ENCODE measurements at regions not wholly inside any gene's neighbourhood (a gene's known extent, or its start where the extent isn't known, plus 50 kb on each side); places are given as distances from the start of the nearest gene placed in this dataset.

DNA sequence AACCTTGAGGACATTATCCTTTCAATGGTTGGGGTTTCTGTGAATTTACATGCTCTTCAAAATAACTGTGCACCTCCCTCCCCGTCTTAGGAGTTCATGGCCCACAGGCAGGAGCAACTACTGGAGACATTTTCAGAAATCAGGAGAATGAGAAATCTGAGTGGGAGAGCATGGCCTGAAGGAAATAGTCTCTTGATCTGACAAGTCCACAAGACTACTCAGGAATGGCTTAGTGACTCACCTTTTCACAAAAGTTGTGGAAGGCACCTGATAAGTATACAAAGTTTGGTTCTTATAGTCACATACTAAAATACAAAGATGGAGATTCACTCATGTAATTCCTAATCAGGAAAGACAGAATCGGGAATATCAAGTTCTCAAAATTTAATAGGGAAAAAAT, 83.6 kb upstream of the NCKAP5 start:
- H4K5ac ChIP-seq (ENCODE audit: low read depth, low read length) = no peak overlapping the region
- H2BK120ac ChIP-seq (ENCODE audit: low read depth, low read length) = no peak overlapping the region
- intact Hi-C loops (cut with micrococcal nuclease) (no loop called here), in situ Hi-C loops (cut with MboI; ENCODE audit: low sequenced_read_pairs) (no loop called here), dilution Hi-C loops (cut with HindIII; ENCODE audit: low sequenced_read_pairs, unreplicated experiment) (no loop called here)
- H4K8ac ChIP-seq (ENCODE audit: low read depth in 2 of 2, low read length in 2 of 2) = no peak overlapping the region
- H2AK9ac ChIP-seq (replicated peaks; ENCODE audit: low read depth, low read length, poor library complexity) = no peak overlapping the region
- no peak for ATAC-seq (ENCODE audit: low read depth)
- no peak overlapping the region for H3K23ac ChIP-seq (ENCODE audit: low read depth, low read length)
- no peak for DNase-seq
- H3K4ac ChIP-seq (ENCODE audit: low read depth, low read length) = no peak overlapping the region
- WGBS, 2 experiments (ENCODE audit: extremely low coverage in 2 of 2, insufficient read length in 1 of 2) = no CpG with 5 or more reads among the region's 2 CpGs
- H3K9me1 ChIP-seq (ENCODE audit: insufficient read depth, low read length) = no peaks in the 10 kb centered on the region
- H3K56ac ChIP-seq (ENCODE audit: extremely low read depth, insufficient read depth, low read length) = no peak overlapping the region
- no peak overlapping the region for H3K18ac ChIP-seq (ENCODE audit: low read depth, low read length)
- H3K36me3 ChIP-seq (ENCODE audit: control insufficient read depth, insufficient read depth, low read length) = no peaks in the 10 kb centered on the region
- H3K27me3 ChIP-seq (ENCODE audit: control insufficient read depth, insufficient read depth, low read length) = no peaks in the 10 kb centered on the region
- no peaks in the 10 kb centered on the region for H4K20me1 ChIP-seq (ENCODE audit: insufficient read depth, low read length)
- no peak overlapping the region for H3K9ac ChIP-seq (ENCODE audit: low read depth, low read length)
- H3K14ac ChIP-seq (replicated peaks; ENCODE audit: low read depth, low read length) = no peak overlapping the region
- no peak overlapping the region for H2BK15ac ChIP-seq (ENCODE audit: low read depth, low read length)
- no peak overlapping the region for H2BK20ac ChIP-seq (ENCODE audit: low read depth, low read length)
- TF ChIP-seq, protein P1, sequence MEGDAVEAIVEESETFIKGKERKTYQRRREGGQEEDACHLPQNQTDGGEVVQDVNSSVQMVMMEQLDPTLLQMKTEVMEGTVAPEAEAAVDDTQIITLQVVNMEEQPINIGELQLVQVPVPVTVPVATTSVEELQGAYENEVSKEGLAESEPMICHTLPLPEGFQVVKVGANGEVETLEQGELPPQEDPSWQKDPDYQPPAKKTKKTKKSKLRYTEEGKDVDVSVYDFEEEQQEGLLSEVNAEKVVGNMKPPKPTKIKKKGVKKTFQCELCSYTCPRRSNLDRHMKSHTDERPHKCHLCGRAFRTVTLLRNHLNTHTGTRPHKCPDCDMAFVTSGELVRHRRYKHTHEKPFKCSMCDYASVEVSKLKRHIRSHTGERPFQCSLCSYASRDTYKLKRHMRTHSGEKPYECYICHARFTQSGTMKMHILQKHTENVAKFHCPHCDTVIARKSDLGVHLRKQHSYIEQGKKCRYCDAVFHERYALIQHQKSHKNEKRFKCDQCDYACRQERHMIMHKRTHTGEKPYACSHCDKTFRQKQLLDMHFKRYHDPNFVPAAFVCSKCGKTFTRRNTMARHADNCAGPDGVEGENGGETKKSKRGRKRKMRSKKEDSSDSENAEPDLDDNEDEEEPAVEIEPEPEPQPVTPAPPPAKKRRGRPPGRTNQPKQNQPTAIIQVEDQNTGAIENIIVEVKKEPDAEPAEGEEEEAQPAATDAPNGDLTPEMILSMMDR (conservative IDR thresholded peaks at IDR 0.05; ENCODE audit: low read depth, low read length) = no peak
- no peak for TF ChIP-seq MAZ (IDR thresholded peaks at IDR 0.05; ENCODE audit: borderline replicate concordance, low read depth, low read length)
- no peak for TF ChIP-seq BHLHE40 (IDR thresholded peaks at IDR 0.05; ENCODE audit: low read depth, low read length)
- TF ChIP-seq POLR2A (IDR thresholded peaks at IDR 0.05; ENCODE audit: low read depth, low read length) = no peak
- no peak for TF ChIP-seq CEBPB (IDR thresholded peaks at IDR 0.05; ENCODE audit: low read depth, low read length)
- TF ChIP-seq RAD21 (IDR thresholded peaks at IDR 0.05; ENCODE audit: low read length) = no peak
- TF ChIP-seq, protein P2, sequence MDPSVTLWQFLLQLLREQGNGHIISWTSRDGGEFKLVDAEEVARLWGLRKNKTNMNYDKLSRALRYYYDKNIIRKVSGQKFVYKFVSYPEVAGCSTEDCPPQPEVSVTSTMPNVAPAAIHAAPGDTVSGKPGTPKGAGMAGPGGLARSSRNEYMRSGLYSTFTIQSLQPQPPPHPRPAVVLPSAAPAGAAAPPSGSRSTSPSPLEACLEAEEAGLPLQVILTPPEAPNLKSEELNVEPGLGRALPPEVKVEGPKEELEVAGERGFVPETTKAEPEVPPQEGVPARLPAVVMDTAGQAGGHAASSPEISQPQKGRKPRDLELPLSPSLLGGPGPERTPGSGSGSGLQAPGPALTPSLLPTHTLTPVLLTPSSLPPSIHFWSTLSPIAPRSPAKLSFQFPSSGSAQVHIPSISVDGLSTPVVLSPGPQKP (IDR thresholded peaks at IDR 0.05; ENCODE audit: borderline replicate concordance, low read depth, low read length) = no peak
- TF ChIP-seq, protein P3, sequence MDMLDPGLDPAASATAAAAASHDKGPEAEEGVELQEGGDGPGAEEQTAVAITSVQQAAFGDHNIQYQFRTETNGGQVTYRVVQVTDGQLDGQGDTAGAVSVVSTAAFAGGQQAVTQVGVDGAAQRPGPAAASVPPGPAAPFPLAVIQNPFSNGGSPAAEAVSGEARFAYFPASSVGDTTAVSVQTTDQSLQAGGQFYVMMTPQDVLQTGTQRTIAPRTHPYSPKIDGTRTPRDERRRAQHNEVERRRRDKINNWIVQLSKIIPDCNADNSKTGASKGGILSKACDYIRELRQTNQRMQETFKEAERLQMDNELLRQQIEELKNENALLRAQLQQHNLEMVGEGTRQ (IDR thresholded peaks at IDR 0.05; ENCODE audit: low read depth, low read length) = no peak
- no peak for TF ChIP-seq MXI1 (IDR thresholded peaks at IDR 0.05; ENCODE audit: borderline replicate concordance, low read depth, low read length)
- no peak for TF ChIP-seq SMC3 (IDR thresholded peaks at IDR 0.05; ENCODE audit: low read depth, low read length)
- no peak for TF ChIP-seq MAFK (IDR thresholded peaks at IDR 0.05; ENCODE audit: low read depth, low read length)
- TF ChIP-seq RFX5 (IDR thresholded peaks at IDR 0.05; ENCODE audit: low read depth, low read length) = no peak
- no peak for TF ChIP-seq NFE2L2 (IDR thresholded peaks at IDR 0.05; ENCODE audit: low read depth, low read length)
- TF ChIP-seq FOS (IDR thresholded peaks at IDR 0.05; ENCODE audit: low read depth, low read length) = no peak
- ChIA-PET POLR2A (ENCODE audit: unreplicated experiment) (no interaction called here), CTCF (no interaction called here)
- peaks cover 2% of the 10 kb centered on the region; the same call in 1 of the 2 replicates for H3K4me1 ChIP-seq (ENCODE audit: control insufficient read depth, insufficient read depth, low read length)
- no peak overlapping the region for H3K27ac ChIP-seq (ENCODE audit: insufficient read depth, low read length)
- H2BK5ac ChIP-seq (ENCODE audit: low read depth, low read length, poor library complexity, severe bottlenecking) = no peak overlapping the region
- H3K9me3 ChIP-seq (ENCODE audit: control insufficient read depth, insufficient read depth, low read length) = peaks cover 3% of the 10 kb centered on the region; the same call in 1 of the 2 replicates
- no peak overlapping the region for H2AFZ ChIP-seq (replicated peaks; ENCODE audit: low read length, poor library complexity)
- H2AK5ac ChIP-seq (ENCODE audit: low read depth, low read length) = no peak overlapping the region
- H3K4me2 ChIP-seq (ENCODE audit: low read depth, low read length) = no peak overlapping the region
- no peak overlapping the region for H3K4me3 ChIP-seq (ENCODE audit: insufficient read depth, low read depth, low read length)
- no TSS peak for BruUV-seq (replicated peaks)
- no peaks in the 10 kb centered on the region for H3K79me1 ChIP-seq (ENCODE audit: low read depth in 1 of 2, low read length in 2 of 2)
- H4K91ac ChIP-seq (ENCODE audit: insufficient read depth, low read depth, low read length) = no peak overlapping the region
